RPMI7951 (cell line): ENCODE measurements at regions not wholly inside any gene's neighbourhood (a gene's known extent, or its start where the extent isn't known, plus 50 kb on each side); places are given as distances from the start of the nearest gene placed in this dataset.
"Not testable (repeated sequence)": the region's sequence is repeated elsewhere in the genome, so short reads cannot be mapped to it uniquely, and the experiment has no call there.

ENCODE experiments used
- DNase-seq: peaks from one replicate; pipeline ENCODE4 v3.0.0-alpha.2; 2012; ENCODE audit warnings: low read depth

DNA sequence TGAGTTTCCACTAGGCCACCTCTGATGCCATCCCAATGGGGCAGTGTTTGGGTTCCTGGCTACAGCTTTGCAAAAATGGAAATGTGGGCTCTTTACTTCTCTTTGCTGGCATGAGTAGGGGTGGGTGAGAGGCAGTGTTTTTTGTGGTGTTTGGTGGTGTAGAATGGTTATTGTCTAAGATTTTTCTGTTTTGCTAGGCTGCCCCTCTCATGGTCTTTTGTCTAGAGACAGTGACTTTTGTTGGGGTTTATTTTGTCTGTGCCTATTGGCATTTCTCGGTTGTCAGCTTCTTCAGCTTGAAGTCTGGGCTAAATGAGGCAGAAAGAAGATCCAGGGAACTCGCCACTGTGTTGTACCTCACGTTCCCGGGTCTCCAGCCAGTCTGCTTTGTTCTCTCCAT, 112.1 kb downstream of the CENPF start:
- no peak for DNase-seq

- DNase-seq: no peak
Measured at GRCh38 chr1:214717351-214717750, 114.4 kb downstream of the CENPF start.

- DNase-seq: peak; percentile 9
Measured at GRCh38 chr1:214718724-214719123, 115.7 kb downstream of the CENPF start.

DNA sequence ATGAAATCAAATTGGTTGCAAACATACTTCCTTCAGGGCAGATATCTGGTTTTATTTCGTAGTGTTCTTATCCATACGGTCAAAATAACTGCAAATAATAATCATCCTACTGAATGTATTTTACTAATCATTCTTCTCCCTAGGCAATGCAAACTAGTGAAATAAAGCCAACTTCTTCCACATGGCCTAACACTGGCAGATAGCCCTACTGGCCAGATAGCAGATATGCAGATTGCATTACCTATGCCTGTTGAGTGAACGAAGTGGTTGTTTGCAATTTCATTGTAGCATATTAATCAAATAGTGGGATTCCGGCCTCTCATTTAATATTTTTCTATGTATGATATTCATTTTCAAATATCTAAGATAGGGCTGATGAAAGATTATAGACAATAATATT, 116.2 kb downstream of the CENPF start:
- no peak for DNase-seq

GRCh38 chr1:214720561-214720960, 117.6 kb downstream of the CENPF start:
- DNase-seq: peak; percentile 19

- no peak for DNase-seq
Measured at GRCh38 chr1:214727274-214727673, 124.3 kb downstream of the CENPF start.

DNA sequence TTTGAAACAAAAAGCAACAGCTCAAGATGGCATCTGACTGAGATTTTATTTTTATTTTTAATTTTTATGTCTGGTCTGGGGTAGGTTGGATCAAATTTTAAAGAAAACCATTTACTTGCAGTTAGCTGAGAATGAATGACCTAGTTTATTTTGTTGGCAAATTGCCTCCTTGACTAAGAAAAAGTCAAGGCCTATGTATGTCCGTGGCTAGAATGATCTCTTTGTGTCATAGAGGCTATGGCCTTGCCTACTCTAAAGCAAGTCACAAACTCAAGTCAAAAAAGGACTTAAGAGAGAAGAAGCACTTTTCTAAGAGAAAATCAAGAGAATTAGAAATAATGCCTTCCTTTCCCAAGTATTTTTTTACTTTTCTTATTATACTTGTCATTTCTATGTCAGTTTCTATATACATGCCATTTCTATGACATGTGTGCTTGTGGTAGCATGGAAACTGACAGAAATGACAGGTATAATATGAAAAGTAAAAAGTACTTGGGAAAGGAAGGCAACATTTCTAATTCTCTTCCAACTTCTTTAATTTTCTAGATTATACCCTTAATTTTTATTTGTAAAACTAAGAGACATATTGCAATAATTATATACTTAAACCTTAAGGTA, 136.7 kb downstream of the CENPF start:
- DNase-seq: no peak

GRCh38 chr1:214740471-214740870, 137.5 kb downstream of the CENPF start:
- DNase-seq: no peak

GRCh38 chr1:214747050-214747635, 144.1 kb downstream of the CENPF start:
- no peak for DNase-seq

GRCh38 chr1:214753236-214753852, 150.3 kb downstream of the CENPF start:
- DNase-seq: no peak

- no peak for DNase-seq
Measured at GRCh38 chr1:214761030-214761429, 158.0 kb downstream of the CENPF start.

- DNase-seq: no peak
Measured at GRCh38 chr1:214762902-214763301, 159.9 kb downstream of the CENPF start.

DNA sequence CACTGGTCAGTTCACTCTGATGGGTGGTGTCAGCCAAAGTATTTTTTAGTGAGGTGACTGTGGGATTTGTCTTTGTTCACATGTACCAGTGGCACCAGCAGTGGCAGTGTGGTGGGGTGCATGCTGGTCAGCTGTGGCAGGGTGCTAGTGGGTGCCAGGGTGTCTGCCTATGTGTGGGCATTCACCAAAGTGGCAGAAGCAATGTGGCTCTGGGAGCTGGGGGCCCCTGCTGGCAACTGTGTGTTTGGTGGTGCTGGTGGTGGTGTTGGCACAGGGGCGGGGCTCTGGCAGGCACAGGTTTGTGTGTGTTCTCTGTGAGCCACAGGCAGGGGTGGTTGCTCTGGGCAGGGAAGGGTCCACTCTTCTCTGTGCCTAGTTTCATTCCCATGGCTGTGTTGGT, 161.5 kb downstream of the CENPF start:
- no peak for DNase-seq

- no peak for DNase-seq
Measured at GRCh38 chr1:214767221-214767620, 164.2 kb downstream of the CENPF start.

DNA sequence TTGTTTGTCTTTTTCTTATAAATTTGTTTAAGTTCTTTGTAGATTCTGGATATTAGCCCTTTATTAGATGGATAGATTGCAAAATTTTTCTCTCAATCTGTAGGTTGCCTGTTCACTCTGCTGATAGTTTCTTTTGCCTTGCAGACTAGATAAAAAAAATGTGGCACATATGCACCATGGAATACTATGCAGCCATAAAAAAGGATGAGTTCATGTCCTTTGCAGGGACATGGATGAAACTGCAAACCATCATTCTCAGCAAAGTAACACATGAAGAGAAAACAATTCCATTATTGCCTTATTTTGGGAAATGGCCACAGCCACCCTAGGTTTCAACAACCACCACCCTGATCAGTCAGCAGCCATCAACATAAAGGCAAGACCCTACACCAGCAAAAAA, 166.7 kb downstream of the CENPF start:
- DNase-seq: not testable (repeated sequence)

DNA sequence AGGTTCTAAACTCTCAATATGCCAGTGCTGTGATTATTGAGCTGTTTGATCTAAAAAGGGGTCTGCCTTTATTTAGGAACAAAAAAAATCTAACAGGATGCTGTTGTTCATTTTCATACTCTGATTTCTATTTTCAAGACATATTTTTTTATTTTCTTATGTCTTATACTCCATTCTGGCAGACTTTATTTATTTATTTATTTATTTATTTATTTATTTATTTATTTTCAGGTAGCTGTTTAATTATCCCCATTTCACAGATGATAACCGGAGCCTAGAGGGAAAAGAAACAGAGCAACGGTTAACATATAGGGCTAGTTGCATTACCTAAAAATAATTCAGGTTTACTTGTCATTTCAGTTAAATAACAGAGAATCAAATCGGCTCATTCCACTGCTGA, 174.4 kb downstream of the CENPF start:
- no peak for DNase-seq

DNA sequence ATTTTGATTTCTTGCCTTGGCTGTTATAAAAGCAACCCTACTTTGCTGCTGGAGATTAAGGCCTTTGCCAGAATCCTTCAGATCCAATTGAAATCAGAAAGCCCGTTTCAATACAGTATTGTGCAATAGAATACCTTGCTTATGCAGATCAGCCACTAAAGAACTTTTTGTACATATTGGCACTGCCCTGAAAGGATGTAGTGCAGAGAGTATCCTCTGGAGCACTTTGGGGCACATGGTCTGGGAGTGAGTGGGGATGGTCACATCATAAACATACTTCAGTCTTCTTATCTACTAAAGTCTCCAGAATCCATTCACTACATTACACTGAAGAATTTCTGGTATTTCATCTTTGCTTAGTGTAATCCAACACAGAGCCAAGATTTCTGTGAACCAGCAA, 189.0 kb downstream of the CENPF start:
- no peak for DNase-seq

GRCh38 chr1:214792527-214793186, 189.7 kb downstream of the CENPF start:
- no peak for DNase-seq

DNA sequence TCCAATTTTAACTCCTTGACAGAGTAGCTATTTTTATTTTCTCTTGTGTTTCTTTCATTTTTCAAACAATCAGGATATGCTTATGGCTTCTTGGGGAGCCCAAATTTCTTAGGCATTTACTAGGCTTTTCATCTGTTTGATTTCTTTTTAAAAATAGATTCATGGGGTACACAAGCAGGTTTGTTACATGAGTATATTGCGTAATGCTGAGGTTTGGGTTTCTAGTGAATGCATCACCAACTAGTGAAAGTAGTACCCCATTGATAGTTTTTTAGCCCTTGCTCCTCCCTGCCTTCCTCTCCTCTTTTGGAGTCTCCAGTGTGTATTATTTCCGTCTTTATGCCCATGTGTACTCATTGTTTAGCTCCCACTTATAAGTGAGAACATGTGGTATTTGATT, 190.7 kb downstream of the CENPF start:
- no peak for DNase-seq

DNA sequence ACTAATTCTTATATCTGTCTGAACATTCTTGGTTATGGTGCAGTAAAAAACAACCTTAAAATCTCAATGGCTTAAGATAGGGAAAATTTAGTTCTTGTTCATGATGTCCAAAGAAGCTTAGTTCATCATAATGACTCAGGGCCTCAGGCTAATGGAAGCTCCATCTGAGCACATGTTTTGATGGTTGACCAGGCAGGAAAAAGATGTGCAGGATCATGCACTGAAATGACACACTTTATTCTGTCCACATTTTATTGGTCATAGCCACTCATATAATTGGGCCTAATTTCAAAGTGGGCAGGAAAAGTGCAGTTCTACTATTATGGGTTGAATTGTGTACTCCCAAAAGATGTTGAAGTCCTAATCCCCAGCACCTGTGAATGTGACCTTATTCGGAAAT, 198.2 kb downstream of the CENPF start:
- DNase-seq: peak; percentile 58

DNA sequence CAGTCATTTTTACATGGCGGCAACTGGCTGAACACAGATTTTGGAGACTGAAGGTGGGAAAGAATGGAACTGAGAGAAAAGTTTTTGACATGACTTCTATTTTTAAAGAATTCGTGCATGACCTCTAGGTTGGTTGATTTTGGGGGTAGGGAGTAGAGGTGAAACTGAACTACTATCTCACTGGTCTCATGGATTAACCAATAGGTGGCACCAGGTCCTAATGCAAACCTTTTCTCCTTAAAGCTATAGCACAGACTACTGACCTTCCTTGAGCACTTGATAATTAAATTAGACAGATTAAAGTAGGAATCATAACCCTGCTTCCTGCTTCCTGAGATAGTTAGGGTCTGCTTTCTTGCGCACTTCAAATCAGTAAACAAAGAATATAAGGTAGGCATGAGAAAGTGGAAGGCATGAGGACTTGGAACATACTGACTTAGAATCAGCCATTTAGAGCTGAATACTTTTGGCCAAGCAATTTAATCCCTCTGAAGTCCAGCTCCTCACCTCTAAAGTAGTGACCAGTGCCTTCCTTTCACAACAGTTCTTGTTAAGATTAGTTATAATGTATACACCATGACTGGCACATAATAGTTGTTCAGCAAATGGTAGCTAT, 206.0 kb downstream of the CENPF start:
- peak; percentile 57 for DNase-seq

- no peak for DNase-seq
Measured at GRCh38 chr1:214816603-214817002, 213.6 kb downstream of the CENPF start.
